ENCODE measurements at regions not wholly inside any gene's neighbourhood (a gene's known extent, or its start where the extent isn't known, plus 50 kb on each side); places are given as distances from the start of the nearest gene placed in this dataset.

DNA sequence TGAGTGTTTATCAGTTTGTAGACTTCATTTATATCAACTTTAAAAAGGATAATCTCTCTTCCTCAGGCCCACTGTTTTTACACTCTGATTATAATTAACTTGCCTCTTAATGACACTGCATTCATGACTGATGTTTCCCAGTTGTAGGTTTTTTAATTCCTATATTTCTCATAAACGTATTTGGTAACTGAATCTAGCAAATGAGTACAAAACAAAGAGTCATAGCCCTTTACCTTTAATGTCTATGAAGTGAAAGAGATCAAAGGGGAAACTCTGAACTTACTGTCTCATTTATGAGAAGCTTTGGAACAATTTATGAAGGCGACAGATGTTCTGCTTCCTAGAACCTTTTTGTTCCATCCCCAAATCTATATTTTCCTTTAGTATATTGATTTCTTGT, 56.6 kb upstream of the ABCA1 start:
- TF ChIP-seq CTCF (IDR thresholded peaks at IDR 0.05; ENCODE audit: low read length) (no peak), EZH2 (optimal IDR thresholded peaks at IDR 0.05; ENCODE audit: low read depth, low read length) (no peak)
